Neural cell (in vitro differentiated cells): ENCODE measurements at regions not wholly inside any gene's neighbourhood (a gene's known extent, or its start where the extent isn't known, plus 50 kb on each side); places are given as distances from the start of the nearest gene placed in this dataset.

Source experiments
- H2AFZ ChIP-seq: fragments of 200-600, 300-800 bp; sonication (generic), shearing (Covaris generic); 2 replicates; pipeline ENCODE4 v1.6.0; 2014; ENCODE audit warnings: low read depth, mild to moderate bottlenecking, antibody characterized with exemption, low read length, moderate library complexity
- H3F3A ChIP-seq: fragments of 200-600 bp; shearing (Covaris generic); 2 replicates; pipeline ENCODE4 v1.6.1; 2016; ENCODE audit warnings: mild to moderate bottlenecking, moderate library complexity, mixed read lengths, antibody characterized with exemption, low read length; ENCODE audit not compliant: insufficient read depth, poor library complexity, severe bottlenecking
- H3K27ac ChIP-seq: fragments of 200-600, 300-800 bp; sonication (generic), shearing (Covaris generic); 2 replicates; pipeline ENCODE4 v1.5.1; 2014; ENCODE audit warnings: mild to moderate bottlenecking, low read length, moderate library complexity
- H3K27me3 ChIP-seq: fragments of 300-800, 200-600 bp; sonication (generic), shearing (Covaris generic); 2 replicates; pipeline ENCODE4 v1.6.0; 2014; ENCODE audit warnings: mild to moderate bottlenecking, low read depth, low read length, moderate library complexity; ENCODE audit not compliant: insufficient read depth
- H3K36me3 ChIP-seq: fragments of 300-800, 200-600 bp; sonication (generic), shearing (Covaris generic); 2 replicates; pipeline ENCODE4 v1.5.1; 2014; ENCODE audit warnings: mild to moderate bottlenecking, antibody characterized with exemption, low read length, moderate library complexity; ENCODE audit not compliant: insufficient read depth
- H3K4me2 ChIP-seq: fragments of 300-800, 200-600 bp; sonication (generic), shearing (Covaris generic); 2 replicates; pipeline ENCODE4 v1.6.0; 2014; ENCODE audit warnings: mild to moderate bottlenecking, low read length
- H3K4me3 ChIP-seq: fragments of 300-800, 200-600 bp; sonication (generic), shearing (Covaris generic); 2 replicates; pipeline ENCODE4 v1.5.1; 2014; ENCODE audit warnings: mild to moderate bottlenecking, low read length, moderate library complexity
- H3K79me2 ChIP-seq: fragments of 200-600 bp; shearing (Covaris generic); replicated peaks from 2 replicates; pipeline ENCODE4 v1.6.0; 2014; ENCODE audit warnings: mild to moderate bottlenecking, low read length, moderate library complexity; ENCODE audit not compliant: insufficient read depth
- H3K9ac ChIP-seq: fragments of 300-800, 200-600 bp; sonication (generic), shearing (Covaris generic); 2 replicates; pipeline ENCODE4 v1.6.1; 2016; ENCODE audit warnings: mild to moderate bottlenecking, low read length, mixed read lengths
- H3K9me2 ChIP-seq: fragments of 200-600 bp; shearing (Covaris generic); 2 replicates; pipeline ENCODE4 v1.6.1; 2016; ENCODE audit warnings: mild to moderate bottlenecking, low read length, mixed read lengths; ENCODE audit not compliant: insufficient read depth
- H3K9me3 ChIP-seq: fragments of 200-600, 300-800 bp; sonication (generic), shearing (Covaris generic); 2 replicates; pipeline ENCODE4 v1.6.1; 2016; ENCODE audit warnings: mild to moderate bottlenecking, mixed run types, low read length, moderate library complexity, mixed read lengths
- H4K20me1 ChIP-seq: fragments of 200-600 bp; shearing (Covaris generic); 2 replicates; pipeline ENCODE4 v1.6.1; 2016; ENCODE audit warnings: mild to moderate bottlenecking, mixed run types; ENCODE audit not compliant: insufficient read depth
- CTCF ChIP-seq: fragments of 450-650 bp; IDR thresholded peaks from 2 replicates; pipeline ENCODE4 v1.5.1; 2014; ENCODE audit warnings: antibody characterized with exemption, mild to moderate bottlenecking, moderate library complexity; ENCODE audit not compliant: poor library complexity, severe bottlenecking
- EP300 ChIP-seq: fragments of 450-650 bp; conservative IDR thresholded peaks from 2 replicates; pipeline ENCODE4 v1.6.1; 2014; ENCODE audit warnings: antibody characterized with exemption, mild to moderate bottlenecking, moderate library complexity; ENCODE audit not compliant: poor library complexity, severe bottlenecking
- EZH2 ChIP-seq: fragments of 200-600, 300-800 bp; shearing (Covaris generic), sonication (generic); IDR thresholded peaks from 2 replicates; pipeline ENCODE4 v1.6.1; 2014; ENCODE audit warnings: antibody characterized with exemption, low read length, borderline replicate concordance, mild to moderate bottlenecking; ENCODE audit not compliant: insufficient read depth, poor library complexity, severe bottlenecking
- MXI1 ChIP-seq: fragments of 450-650 bp; conservative IDR thresholded peaks from 2 replicates; pipeline ENCODE4 v1.6.1; 2014; ENCODE audit warnings: antibody characterized with exemption, mild to moderate bottlenecking; ENCODE audit not compliant: poor library complexity, severe bottlenecking
- POLR2AphosphoS5 ChIP-seq: IDR thresholded peaks from 2 replicates; pipeline ENCODE4 v1.6.1; 2012
- RAD21 ChIP-seq: fragments of 450-650 bp; conservative IDR thresholded peaks from 2 replicates; pipeline ENCODE4 v1.6.1; 2014; ENCODE audit warnings: antibody characterized with exemption, mild to moderate bottlenecking, moderate library complexity
- SMC3 ChIP-seq: fragments of 450-650 bp; conservative IDR thresholded peaks from 2 replicates; pipeline ENCODE4 v1.6.1; 2014; ENCODE audit warnings: antibody characterized with exemption, mild to moderate bottlenecking, moderate library complexity; ENCODE audit not compliant: poor library complexity
- TAF1 ChIP-seq: IDR thresholded peaks from 2 replicates; pipeline ENCODE4 v1.6.1; 2012; ENCODE audit warnings: low read depth
- TF ChIP-seq, protein P1 (sequence below): IDR thresholded peaks from 2 replicates; pipeline ENCODE4 v1.6.1; 2012; ENCODE audit warnings: borderline replicate concordance

GRCh38 chr10:90977855-90978486, 57.1 kb upstream of the ANKRD1 start:
- Histone ChIP-seq H3K9ac (no peak overlapping the region), H3F3A (no peaks in the 10 kb centered on the region), H3K4me2 (no peak overlapping the region), H3K9me3 (no peaks in the 10 kb centered on the region), H3K27me3 (no peaks in the 10 kb centered on the region), H3K27ac (no peak overlapping the region), H3K79me2 (no peaks in the 10 kb centered on the region), H3K4me3 (no peak overlapping the region), H2AFZ (no peak overlapping the region), H3K9me2 (no peaks in the 10 kb centered on the region), H3K36me3 (no peaks in the 10 kb centered on the region), H4K20me1 (no peaks in the 10 kb centered on the region)
- TF ChIP-seq TAF1 (no peak), RAD21 (no peak), MXI1 (no peak), EP300 (no peak), EZH2 (no peak), CTCF (no peak), POLR2AphosphoS5 (no peak)

GRCh38 chr10:90982406-90983008, 61.6 kb upstream of the ANKRD1 start:
- Histone ChIP-seq H3K9me2 (no peaks in the 10 kb centered on the region), H3K36me3 (no peaks in the 10 kb centered on the region), H3K9me3 (no peaks in the 10 kb centered on the region), H3K4me2 (no peak overlapping the region), H3K79me2 (no peaks in the 10 kb centered on the region), H3F3A (peaks cover 16% of the 10 kb centered on the region), H3K9ac (no peak overlapping the region), H3K4me3 (no peak overlapping the region), H4K20me1 (no peaks in the 10 kb centered on the region), H3K27ac (peak overlapping the region; percentile 94), H2AFZ (no peak overlapping the region), H3K27me3 (no peaks in the 10 kb centered on the region)
- TF ChIP-seq, protein P1, sequence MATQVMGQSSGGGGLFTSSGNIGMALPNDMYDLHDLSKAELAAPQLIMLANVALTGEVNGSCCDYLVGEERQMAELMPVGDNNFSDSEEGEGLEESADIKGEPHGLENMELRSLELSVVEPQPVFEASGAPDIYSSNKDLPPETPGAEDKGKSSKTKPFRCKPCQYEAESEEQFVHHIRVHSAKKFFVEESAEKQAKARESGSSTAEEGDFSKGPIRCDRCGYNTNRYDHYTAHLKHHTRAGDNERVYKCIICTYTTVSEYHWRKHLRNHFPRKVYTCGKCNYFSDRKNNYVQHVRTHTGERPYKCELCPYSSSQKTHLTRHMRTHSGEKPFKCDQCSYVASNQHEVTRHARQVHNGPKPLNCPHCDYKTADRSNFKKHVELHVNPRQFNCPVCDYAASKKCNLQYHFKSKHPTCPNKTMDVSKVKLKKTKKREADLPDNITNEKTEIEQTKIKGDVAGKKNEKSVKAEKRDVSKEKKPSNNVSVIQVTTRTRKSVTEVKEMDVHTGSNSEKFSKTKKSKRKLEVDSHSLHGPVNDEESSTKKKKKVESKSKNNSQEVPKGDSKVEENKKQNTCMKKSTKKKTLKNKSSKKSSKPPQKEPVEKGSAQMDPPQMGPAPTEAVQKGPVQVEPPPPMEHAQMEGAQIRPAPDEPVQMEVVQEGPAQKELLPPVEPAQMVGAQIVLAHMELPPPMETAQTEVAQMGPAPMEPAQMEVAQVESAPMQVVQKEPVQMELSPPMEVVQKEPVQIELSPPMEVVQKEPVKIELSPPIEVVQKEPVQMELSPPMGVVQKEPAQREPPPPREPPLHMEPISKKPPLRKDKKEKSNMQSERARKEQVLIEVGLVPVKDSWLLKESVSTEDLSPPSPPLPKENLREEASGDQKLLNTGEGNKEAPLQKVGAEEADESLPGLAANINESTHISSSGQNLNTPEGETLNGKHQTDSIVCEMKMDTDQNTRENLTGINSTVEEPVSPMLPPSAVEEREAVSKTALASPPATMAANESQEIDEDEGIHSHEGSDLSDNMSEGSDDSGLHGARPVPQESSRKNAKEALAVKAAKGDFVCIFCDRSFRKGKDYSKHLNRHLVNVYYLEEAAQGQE = no peak
- TF ChIP-seq EP300 (no peak), EZH2 (no peak), RAD21 (no peak), MXI1 (no peak), POLR2AphosphoS5 (no peak), CTCF (no peak), TAF1 (no peak), SMC3 (no peak)
